ENCODE measurements at regions not wholly inside any gene's neighbourhood (a gene's known extent, or its start where the extent isn't known, plus 50 kb on each side); places are given as distances from the start of the nearest gene placed in this dataset.
"Not testable (repeated sequence)": the region's sequence is repeated elsewhere in the genome, so short reads cannot be mapped to it uniquely, and the experiment has no call there.

DNA sequence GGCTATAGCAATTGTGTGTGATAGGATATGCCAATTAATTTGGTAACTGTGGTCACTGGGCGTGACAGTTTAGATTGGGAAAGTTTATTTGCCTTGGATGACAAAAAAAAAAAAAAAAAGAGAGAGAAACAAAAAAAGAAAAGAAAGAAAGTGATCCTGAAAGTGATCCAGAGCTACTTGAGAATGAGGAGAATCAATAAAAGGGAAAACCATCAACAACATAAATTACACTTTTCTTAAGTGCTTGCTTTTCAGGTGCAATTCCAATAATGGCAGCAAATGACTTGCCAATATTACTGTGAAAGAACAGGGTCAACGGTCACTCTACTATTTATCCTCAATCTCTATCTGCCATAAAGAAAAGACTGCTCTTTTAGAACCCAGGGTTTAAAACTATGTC lies 191.8 kb upstream of the SEMA3C start:
- DNase-seq, result no peak

DNA sequence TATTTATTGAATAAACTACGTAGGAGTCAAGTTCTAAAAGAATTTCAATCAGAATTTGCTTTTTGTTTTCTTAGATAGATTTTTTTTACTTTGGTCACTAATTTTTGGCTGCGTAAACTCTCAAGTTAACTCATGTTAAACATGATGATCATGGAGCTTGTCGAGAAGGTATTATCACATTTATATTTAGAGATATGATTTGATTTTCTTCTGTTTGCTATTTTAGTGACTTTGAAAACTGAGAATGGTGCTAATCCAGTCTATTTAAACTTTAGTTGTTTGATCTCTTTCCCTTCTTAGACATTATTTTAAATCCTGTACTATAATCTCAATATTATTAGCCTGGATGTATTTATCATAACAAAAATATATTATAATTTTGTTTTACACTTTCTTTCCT lies 179.4 kb upstream of the SEMA3C start:
- DNase-seq, result no peak

DNA sequence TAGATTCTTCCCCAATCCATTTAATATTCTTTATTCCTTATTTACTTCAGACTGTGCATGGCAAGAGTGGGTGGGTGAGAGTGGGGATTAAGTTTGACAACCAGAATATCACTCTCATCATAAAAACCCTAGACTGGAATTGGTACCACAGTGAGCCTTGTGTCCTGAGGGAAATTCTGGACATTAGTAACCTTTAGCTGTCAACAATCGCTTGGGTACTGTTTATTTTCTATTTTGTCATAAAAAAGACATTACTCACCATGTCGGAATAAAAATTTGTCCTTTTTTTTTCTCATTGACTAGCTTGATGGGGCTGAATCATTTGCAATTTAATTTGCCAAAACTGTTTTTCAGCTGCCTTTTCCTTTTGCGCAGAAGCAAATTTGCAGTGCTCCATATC lies 176.1 kb upstream of the SEMA3C start:
- no peak for DNase-seq

DNA sequence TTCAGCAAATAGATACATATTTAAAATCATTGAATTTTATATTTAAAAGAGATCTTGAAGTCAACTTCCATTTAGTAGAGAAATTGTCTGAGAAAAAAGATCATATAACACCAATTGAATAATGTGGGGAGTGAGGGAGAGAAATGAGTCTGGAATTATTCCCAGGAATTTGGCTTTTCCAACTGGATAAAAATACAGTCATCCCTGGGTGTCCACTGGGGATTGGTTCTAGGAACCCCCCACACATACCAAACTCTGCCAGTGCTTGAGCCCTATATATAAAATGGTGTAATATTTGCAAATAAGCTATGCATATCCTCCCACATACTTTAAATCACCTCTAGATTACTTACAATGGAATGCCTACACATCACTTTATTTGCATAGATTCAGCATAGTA lies 162.8 kb upstream of the SEMA3C start:
- no peak for DNase-seq

- DNase-seq, result no peak
Measured at GRCh38 chr7:81080553-81080952, 161.7 kb upstream of the SEMA3C start.

DNA sequence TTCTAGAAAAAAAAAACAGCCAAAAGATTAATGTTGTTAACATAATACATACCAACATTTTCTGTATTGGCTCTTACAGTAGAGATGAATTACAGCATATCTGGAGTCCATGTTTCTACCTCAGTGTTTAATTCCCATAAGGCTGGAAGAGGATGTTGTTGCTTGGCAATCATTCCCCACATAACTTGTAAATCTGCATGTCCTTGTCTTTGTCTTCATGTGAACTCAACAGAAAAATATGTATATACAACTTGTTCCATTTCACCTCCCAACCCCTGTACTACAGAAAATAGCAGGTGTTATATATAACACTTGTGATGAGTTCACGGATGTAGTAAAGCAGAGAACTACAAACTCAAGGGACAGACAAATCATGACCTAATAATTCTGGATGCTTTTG lies 160.9 kb upstream of the SEMA3C start:
- DNase-seq, result no peak

GRCh38 chr7:81075150-81075549 lies 156.3 kb upstream of the SEMA3C start:
- no peak for DNase-seq

- no peak for DNase-seq
Measured at GRCh38 chr7:81074406-81074805, 155.6 kb upstream of the SEMA3C start.

DNA sequence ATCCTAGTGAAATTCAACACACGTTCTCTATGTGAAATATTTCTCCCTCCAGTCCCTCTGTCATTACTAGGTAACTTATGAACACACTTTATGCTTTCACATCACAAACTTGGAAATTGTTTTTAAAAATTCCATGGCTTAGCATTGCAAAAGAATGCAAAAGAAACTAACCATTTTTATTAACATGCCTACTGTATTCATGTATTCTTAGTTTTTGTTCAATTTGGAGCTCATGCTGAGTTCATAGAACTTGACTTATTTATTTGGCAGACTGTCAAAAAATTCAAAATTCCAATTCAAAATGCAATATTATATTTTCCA lies 155.0 kb upstream of the SEMA3C start:
- DNase-seq, result no peak

DNA sequence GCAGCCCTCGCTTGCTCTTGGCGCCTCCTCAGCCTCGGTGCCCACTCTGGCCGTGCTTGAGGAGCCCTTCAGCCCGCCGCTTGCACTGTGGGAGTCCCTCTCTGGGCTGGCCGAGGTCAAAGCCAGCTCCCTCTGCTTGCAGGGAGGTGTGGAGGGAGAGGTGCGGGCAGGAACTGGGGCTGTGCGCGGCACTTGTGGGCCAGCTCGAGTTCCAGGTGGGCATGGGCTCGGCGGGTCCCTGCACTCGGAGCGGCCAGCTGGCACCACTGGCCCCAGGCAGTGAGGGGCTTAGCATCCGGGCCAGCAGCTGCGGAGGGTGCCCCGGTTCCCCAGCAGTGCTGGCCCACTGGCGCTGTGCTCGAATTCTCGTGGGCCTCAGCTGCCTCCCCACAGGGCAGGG lies 152.1 kb upstream of the SEMA3C start:
- no peak for DNase-seq

DNA sequence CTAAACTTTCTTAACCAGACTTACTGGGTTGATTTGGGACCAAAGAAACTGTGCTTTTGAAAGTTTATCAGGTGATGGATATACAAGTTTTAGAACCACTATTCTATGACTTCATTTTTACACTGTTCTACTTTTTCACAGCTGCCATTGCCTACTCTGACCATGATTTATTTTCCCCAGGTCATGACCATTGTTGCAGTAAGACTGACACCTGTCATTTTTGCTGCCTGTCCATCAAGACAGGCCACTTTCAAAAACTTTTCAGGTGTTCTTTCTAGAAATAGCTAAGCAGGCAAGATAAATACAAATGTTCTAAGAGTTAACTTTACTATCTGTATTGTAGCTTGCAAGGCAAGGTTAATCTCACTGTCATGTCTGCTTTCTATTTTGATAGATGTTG lies 147.9 kb upstream of the SEMA3C start:
- no peak for DNase-seq

GRCh38 chr7:81064426-81064825 lies 145.6 kb upstream of the SEMA3C start:
- no peak for DNase-seq

- DNase-seq, result no peak
Measured at GRCh38 chr7:81062755-81063154, 143.9 kb upstream of the SEMA3C start.

- not testable (repeated sequence) for DNase-seq
Measured at GRCh38 chr7:81057469-81057868, 138.6 kb upstream of the SEMA3C start.

DNA sequence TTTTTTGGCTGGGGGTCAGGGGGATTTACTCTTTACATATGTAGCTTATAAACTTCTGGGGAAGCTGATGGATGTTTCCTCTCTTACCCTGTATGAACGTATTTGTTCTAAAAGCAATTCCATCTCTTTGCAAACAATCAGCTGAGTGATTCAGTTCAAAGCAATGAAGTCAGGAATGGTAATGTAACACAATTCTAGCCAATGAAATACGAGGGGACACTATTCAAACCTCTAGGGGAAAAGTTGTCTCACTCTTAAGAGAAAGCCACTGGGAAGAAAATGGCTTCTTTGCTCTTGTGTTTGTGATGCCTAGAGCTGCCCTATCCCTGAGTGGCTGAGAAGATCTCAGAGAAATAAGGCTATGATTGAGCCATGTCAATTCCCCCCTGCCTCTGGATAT lies 134.8 kb upstream of the SEMA3C start:
- no peak for DNase-seq

DNA sequence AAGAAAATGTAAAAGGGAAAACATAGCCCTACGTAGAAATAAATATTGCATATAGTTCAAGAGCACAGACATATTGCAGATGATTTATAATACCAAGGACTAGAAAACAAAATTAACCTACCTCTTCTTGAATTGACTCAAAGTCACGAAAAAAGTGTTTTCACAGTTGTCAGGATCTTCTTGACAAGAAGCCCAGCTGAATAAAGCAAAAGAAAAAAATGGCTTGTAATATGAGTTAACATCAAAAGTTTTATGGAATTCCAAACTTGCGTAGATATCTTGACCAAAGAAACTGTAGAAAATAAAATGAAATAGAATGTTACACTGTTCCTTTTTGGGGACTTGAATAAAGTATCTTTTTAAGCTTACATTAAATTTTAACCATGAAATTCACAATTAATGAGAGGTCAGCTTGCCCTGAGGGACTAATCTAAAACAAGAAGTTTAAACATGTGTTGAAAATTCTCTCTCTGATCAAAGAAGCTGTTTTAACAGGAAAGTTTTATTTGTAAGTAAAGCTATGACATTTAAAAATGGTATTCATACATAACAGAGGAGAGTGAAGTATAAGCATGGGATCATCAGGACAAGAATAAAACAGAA lies 133.1 kb upstream of the SEMA3C start:
- DNase-seq, result no peak

DNA sequence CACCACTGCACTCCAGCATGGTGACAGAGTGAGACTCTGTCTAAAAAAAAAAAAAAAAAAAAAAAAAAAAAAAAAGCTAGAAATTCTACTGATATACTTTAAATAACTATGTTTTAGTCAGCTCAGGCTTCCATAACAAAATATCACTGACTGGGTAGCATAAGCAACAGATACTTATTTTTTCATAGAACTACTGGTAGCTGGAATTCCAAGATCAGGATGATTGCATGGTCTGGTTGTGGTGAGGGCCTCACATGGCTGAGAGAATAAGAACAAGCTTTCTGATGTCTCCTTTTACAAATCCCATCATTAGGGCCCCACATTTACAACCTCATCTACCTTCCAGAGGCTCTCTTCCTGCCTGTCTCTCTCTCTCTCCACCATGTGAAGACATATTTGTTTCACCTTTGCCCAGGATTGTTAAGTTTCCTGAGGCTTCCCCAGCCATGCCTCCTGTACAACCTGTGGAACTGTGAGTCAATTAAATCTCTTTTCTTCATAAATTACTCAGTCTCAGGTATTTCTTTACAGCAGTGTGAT lies 126.7 kb upstream of the SEMA3C start:
- DNase-seq, result no peak

- not testable (repeated sequence) for DNase-seq
Measured at GRCh38 chr7:81042646-81043045, 123.8 kb upstream of the SEMA3C start.

- DNase-seq, result no peak
Measured at GRCh38 chr7:81040496-81040895, 121.6 kb upstream of the SEMA3C start.

GRCh38 chr7:81036871-81037270 lies 118.0 kb upstream of the SEMA3C start:
- DNase-seq, result no peak

GRCh38 chr7:81036057-81036456 lies 117.2 kb upstream of the SEMA3C start:
- no peak for DNase-seq

DNA sequence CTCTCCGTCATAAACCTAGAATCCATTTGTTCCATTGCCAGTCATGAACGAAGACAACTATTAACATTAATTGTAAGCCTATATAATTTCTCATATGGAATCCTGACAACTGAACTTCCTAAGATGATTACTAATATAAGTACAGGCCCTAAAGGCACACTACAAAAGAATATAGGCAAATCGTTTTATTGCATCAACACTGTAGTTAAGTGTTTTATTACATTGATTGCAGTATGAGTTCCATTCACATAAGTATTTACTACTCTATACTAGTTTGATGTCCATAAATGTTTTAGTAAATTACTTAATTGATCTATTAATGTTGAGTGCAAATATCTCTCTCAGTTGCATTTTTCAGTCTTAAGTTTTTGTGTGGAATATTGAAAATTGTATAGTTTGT lies 113.1 kb upstream of the SEMA3C start:
- DNase-seq, result no peak

DNA sequence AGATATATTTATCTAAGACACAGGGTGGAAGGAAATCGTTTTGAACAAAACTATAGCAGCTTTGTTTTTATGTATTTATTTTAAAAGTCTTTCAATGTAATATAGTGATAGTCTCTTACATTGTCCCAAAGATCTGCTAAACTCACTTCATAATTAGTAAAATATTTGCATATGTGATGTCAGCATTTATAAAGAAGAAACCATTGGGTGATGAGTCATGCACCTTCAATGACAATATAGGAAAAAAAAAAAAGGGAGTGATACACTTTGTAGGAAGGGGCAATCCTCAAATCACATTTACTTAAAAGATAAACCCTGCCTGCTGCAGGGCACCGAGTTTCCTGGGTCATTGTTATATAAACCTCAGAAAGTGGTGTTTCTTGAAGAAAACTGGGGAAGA lies 112.4 kb upstream of the SEMA3C start:
- no peak for DNase-seq

DNA sequence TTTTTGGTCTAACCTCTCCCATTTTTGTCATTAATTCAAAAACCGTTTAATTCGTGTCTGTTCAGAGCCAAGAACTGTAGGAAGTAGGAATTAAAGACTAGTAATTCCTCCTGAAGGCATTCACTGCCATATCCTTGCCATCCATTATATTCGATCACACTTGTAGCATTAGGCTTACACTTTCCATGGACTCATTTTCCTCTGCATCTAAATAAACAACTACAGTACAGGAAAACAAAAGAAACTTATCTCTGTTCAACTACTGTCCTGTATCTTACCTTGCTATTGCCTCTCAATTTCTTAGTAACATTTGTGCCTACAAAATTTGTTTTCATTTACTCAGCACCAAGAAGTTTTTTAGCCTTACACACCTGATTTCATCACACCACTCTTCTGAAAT lies 111.6 kb upstream of the SEMA3C start:
- no peak for DNase-seq

GRCh38 chr7:81029511-81029910 lies 110.7 kb upstream of the SEMA3C start:
- peak; percentile 14 for DNase-seq

- no peak for DNase-seq
Measured at GRCh38 chr7:81025360-81025759, 106.5 kb upstream of the SEMA3C start.

Data from NCI-H1092 treated with DMSO at 0.1 percent for 48 hours (cell line).